Activated CD8-positive, alpha-beta T cell treated with anti-CD3 and anti-CD28 coated beads, Interleukin-2, amount 10 ng/mL, durations not matched to agents 7 days and 5 days (primary cell): ENCODE measurements at regions not wholly inside any gene's neighbourhood (a gene's known extent, or its start where the extent isn't known, plus 50 kb on each side); places are given as distances from the start of the nearest gene placed in this dataset.
"Not testable (repeated sequence)": the region's sequence is repeated elsewhere in the genome, so short reads cannot be mapped to it uniquely, and the experiment has no call there.

Source experiments
- ATAC-seq: fragments of 150-1000 bp; cut with Tn5 transposase; one replicate; pipeline ENCODE4 v1.10.0; 2021; ENCODE audit warnings: moderate library complexity
- CTCF ChIA-PET: fragments of 350-600 bp; sonication (Branson Sonifier 250); formaldehyde crosslinking; loops from one replicate; lab custom pipeline; 2021; ENCODE audit warnings: antibody characterized with exemption; lab: Charles Lee
- POLR2A ChIA-PET: fragments of 350-600 bp; sonication (Branson Sonifier 250); formaldehyde crosslinking; loops from one replicate; lab custom pipeline; 2021; ENCODE audit warnings: antibody characterized with exemption; lab: Charles Lee
- DNase-seq: peaks from one replicate; pipeline ENCODE4 v3.0.0-alpha.2; 2020
- H3K27ac Mint-ChIP-seq: one replicate; pipeline ENCODE4 v1.8.0; 2021; ENCODE audit warnings: mild to moderate bottlenecking, mixed read lengths
- H3K27me3 Mint-ChIP-seq: one replicate; pipeline ENCODE4 v1.8.0; 2021; ENCODE audit warnings: low read depth, mixed read lengths
- H3K36me3 Mint-ChIP-seq: one replicate; pipeline ENCODE4 v1.8.0; 2021; ENCODE audit warnings: low read depth, mixed read lengths
- H3K4me1 Mint-ChIP-seq: one replicate; pipeline ENCODE4 v1.8.0; 2021; ENCODE audit warnings: low read depth, mixed read lengths
- H3K4me3 Mint-ChIP-seq: one replicate; pipeline ENCODE4 v1.8.0; 2021; ENCODE audit warnings: mild to moderate bottlenecking, mixed read lengths
- H3K9me3 Mint-ChIP-seq: one replicate; pipeline ENCODE4 v1.8.0; 2022; ENCODE audit warnings: mixed read lengths; ENCODE audit not compliant: insufficient read depth

DNA sequence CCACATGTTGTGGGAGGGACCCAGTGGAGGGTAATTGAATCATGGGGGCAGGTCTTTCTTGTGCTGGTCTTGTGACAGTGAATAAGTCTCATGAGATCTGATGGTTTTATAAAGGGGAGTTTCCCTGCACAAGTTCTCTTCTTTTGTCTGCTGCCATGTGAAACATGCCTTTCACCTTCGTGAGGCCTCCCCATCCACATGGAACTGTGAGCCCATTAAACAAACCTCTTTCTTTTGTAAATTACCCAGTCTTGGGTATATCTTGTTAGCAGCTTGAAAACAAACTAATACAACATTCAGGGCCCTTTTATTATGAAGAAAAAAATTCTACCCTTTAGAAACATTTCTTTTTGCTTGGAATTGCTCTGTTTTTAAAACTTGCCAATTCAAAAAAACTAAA lies 285.4 kb downstream of the GJA1 start:
- H3K27ac Mint-ChIP-seq, H3K4me3 Mint-ChIP-seq, POLR2A ChIA-PET, H3K9me3 Mint-ChIP-seq, H3K36me3 Mint-ChIP-seq, DNase-seq, CTCF ChIA-PET, H3K27me3 Mint-ChIP-seq, H3K4me1 Mint-ChIP-seq, ATAC-seq: not testable (repeated sequence)

- H3K4me1 Mint-ChIP-seq, result no peaks in the 10 kb centered on the region
- H3K27ac Mint-ChIP-seq, result no peak overlapping the region
- H3K4me3 Mint-ChIP-seq, result no peak overlapping the region
- no peaks in the 10 kb centered on the region for H3K27me3 Mint-ChIP-seq
- ATAC-seq (no peak), DNase-seq (no peak)
- ChIA-PET POLR2A (no interaction called here), CTCF (no interaction called here)
- H3K9me3 Mint-ChIP-seq, result no peaks in the 10 kb centered on the region
- H3K36me3 Mint-ChIP-seq, result no peaks in the 10 kb centered on the region
These were observed 288.2 kb downstream of the GJA1 start for GRCh38 chr6:121723623-121724022.

DNA sequence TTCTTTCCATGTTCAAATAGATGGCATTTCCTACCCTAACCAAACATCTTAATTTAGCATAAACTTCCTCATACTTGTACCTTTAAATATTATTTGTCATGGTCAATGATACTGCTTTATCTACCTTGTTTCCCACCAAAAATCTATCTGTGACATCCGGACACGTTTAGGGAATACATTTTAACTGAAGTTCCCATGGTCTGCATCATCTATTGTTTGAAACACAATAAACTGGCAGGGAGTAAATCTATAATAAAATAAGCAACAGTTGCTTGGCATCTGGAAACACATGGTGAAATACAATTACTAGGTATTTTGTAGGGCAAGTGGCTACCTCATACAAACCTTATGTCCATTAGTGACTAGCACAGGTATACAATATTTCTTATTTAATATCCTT lies 289.1 kb downstream of the GJA1 start:
- no peak for ATAC-seq
- Mint-ChIP-seq H3K4me3 (no peak overlapping the region), H3K4me1 (no peaks in the 10 kb centered on the region), H3K27me3 (no peaks in the 10 kb centered on the region), H3K36me3 (no peaks in the 10 kb centered on the region), H3K9me3 (no peaks in the 10 kb centered on the region), H3K27ac (no peak overlapping the region)
- ChIA-PET CTCF (no interaction called here), POLR2A (no interaction called here)
- no peak for DNase-seq

GRCh38 chr6:121726596-121726995 lies 291.1 kb downstream of the GJA1 start:
- no peak for DNase-seq
- no peak for ATAC-seq
- no peaks in the 10 kb centered on the region for H3K27me3 Mint-ChIP-seq
- no peaks in the 10 kb centered on the region for H3K9me3 Mint-ChIP-seq
- no peak overlapping the region for H3K4me3 Mint-ChIP-seq
- CTCF ChIA-PET, result no interaction called here
- H3K27ac Mint-ChIP-seq, result no peak overlapping the region
- H3K36me3 Mint-ChIP-seq, result no peaks in the 10 kb centered on the region
- POLR2A ChIA-PET, result no interaction called here
- no peaks in the 10 kb centered on the region for H3K4me1 Mint-ChIP-seq

DNA sequence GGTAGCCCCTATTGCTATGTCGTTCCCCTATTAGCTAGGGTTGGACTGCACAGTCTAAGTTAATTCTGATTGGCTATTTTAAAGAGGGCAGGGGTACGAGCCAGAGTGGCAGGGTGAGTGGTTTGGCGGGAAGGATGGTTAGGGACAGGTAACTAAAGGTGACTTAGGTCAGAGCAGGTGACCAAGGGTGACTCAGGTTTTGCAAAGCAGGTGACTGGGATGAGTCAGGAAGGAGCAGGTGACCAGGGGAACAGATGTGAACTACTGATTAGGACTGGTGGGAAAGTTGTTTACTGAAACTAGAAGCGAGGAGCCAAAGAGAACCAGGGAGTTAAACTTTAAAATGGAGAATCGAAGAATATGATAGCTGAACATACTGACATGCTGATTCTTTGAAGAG lies 295.2 kb downstream of the GJA1 start:
- no peaks in the 10 kb centered on the region for H3K9me3 Mint-ChIP-seq
- H3K36me3 Mint-ChIP-seq, result no peaks in the 10 kb centered on the region
- ATAC-seq (no peak), DNase-seq (no peak)
- H3K4me3 Mint-ChIP-seq, result no peak overlapping the region
- CTCF ChIA-PET, result no interaction called here
- H3K27me3 Mint-ChIP-seq, result no peaks in the 10 kb centered on the region
- H3K4me1 Mint-ChIP-seq, result no peaks in the 10 kb centered on the region
- POLR2A ChIA-PET, result interaction anchor here (0.6 kb wide), 1 partner anchor 28 kb away, joined by 3 read pairs; no protein-coding TSS in a partner anchor
- H3K27ac Mint-ChIP-seq, result no peak overlapping the region

GRCh38 chr6:121731381-121731780 lies 295.9 kb downstream of the GJA1 start:
- H3K4me3 Mint-ChIP-seq, result no peak overlapping the region
- H3K4me1 Mint-ChIP-seq, result no peaks in the 10 kb centered on the region
- H3K9me3 Mint-ChIP-seq, result no peaks in the 10 kb centered on the region
- no peaks in the 10 kb centered on the region for H3K36me3 Mint-ChIP-seq
- DNase-seq (no peak), ATAC-seq (no peak)
- no peaks in the 10 kb centered on the region for H3K27me3 Mint-ChIP-seq
- H3K27ac Mint-ChIP-seq, result no peak overlapping the region
- POLR2A ChIA-PET, result no interaction called here
- CTCF ChIA-PET, result no interaction called here

DNA sequence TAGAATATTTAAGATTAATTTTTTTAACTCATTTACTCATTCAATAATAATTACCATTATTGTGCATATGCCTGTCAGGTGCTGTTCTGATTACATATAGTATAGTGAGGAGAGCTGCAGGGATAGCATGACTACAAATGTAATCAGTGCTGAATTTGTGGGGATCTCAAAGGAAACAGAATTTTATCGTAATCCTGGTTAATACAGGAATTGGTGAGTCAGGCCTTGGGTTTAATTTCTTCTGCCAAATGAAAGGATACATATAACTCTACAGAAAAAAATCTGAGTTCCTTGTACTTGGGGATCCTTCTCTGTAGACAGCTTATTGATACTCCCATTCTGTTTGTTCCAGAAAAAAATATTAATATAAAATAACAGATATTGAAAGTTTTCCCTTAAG lies 297.2 kb downstream of the GJA1 start:
- DNase-seq (no peak), ATAC-seq (no peak)
- no peak overlapping the region for H3K4me3 Mint-ChIP-seq
- CTCF ChIA-PET, result no interaction called here
- no peak overlapping the region for H3K27ac Mint-ChIP-seq
- no peaks in the 10 kb centered on the region for H3K9me3 Mint-ChIP-seq
- H3K4me1 Mint-ChIP-seq, result no peaks in the 10 kb centered on the region
- H3K36me3 Mint-ChIP-seq, result no peaks in the 10 kb centered on the region
- POLR2A ChIA-PET, result no interaction called here
- no peaks in the 10 kb centered on the region for H3K27me3 Mint-ChIP-seq

DNA sequence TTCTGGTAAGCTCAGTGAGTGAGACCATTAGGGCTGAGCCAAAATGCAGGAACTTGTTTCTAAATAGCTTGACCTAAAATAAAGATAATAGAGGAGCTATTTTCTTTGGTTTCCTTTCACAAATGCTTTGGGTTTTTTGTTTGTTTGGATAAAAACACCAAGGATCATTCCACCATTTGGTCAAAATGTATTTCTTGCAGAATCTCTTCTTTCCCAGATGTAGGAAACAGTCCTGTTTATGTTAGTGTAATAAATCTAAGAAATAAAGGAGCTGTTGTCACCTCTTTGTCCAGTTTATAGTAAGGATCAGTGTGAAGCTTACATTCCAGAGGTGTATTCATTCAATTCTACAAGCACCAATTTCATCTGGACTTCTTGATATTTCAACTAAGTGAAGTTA lies 297.8 kb downstream of the GJA1 start:
- Mint-ChIP-seq H3K27me3 (no peaks in the 10 kb centered on the region), H3K27ac (no peak overlapping the region), H3K4me3 (no peak overlapping the region), H3K36me3 (no peaks in the 10 kb centered on the region), H3K4me1 (no peaks in the 10 kb centered on the region), H3K9me3 (no peaks in the 10 kb centered on the region)
- ChIA-PET POLR2A (no interaction called here), CTCF (no interaction called here)
- DNase-seq, result no peak
- ATAC-seq, result no peak

DNA sequence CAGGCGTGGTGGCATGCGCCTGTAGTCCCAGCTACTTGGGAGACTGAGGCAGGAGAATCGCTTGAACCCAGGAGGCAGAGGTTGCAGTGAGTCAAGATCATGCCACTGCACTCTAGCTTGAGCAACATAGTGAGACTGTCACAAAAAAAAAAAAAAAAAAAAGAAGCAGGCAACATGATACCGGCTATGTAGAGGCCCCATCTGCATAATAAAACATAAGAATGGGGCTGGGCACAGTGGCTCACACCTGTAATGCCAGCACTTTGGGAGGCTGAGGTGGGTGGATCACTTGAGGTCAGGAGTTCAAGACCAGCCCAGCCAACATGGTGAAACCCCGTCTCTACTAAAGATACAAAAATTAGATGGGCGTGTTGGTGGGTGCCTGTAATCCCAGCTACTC lies 304.7 kb downstream of the GJA1 start:
- CTCF ChIA-PET, POLR2A ChIA-PET, H3K27ac Mint-ChIP-seq, DNase-seq, H3K4me1 Mint-ChIP-seq, H3K4me3 Mint-ChIP-seq, H3K9me3 Mint-ChIP-seq, H3K27me3 Mint-ChIP-seq, ATAC-seq, H3K36me3 Mint-ChIP-seq: not testable (repeated sequence)

- Mint-ChIP-seq H3K4me1 (no peaks in the 10 kb centered on the region), H3K4me3 (no peak overlapping the region), H3K27me3 (no peaks in the 10 kb centered on the region), H3K9me3 (no peaks in the 10 kb centered on the region), H3K27ac (no peak overlapping the region), H3K36me3 (no peaks in the 10 kb centered on the region)
- ATAC-seq, result no peak
- CTCF ChIA-PET, result no interaction called here
- DNase-seq, result no peak
- POLR2A ChIA-PET, result interaction anchor here (0.6 kb wide), 1 partner anchor 682 kb away, joined by 3 read pairs; no protein-coding TSS in a partner anchor
These were observed 308.2 kb downstream of the GJA1 start for GRCh38 chr6:121743691-121744090.

DNA sequence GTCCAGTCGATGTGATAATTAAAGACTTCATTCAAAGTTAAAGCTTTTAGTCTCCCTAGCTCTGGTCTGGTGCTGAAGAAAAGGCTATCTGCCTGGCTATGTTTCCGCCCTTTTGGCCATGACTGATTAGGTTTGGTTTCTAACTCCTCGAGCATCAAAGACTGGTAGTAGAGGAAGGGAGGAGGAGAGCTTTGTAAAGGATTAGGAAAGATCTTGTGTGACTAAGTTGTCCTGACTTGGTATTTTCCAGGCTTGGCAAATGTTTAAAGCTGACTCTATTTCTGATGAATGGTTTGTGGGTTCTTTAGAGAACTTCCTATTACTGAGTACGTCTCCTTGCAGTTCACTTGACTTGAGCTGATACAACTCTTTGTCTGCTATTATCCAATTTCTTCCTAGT lies 312.9 kb downstream of the GJA1 start:
- ATAC-seq (no peak), DNase-seq (no peak)
- ChIA-PET CTCF (no interaction called here), POLR2A (no interaction called here)
- no peaks in the 10 kb centered on the region for H3K27me3 Mint-ChIP-seq
- H3K36me3 Mint-ChIP-seq, result peaks cover 2% of the 10 kb centered on the region
- no peaks in the 10 kb centered on the region for H3K4me1 Mint-ChIP-seq
- H3K9me3 Mint-ChIP-seq, result no peaks in the 10 kb centered on the region
- H3K4me3 Mint-ChIP-seq, result no peak overlapping the region
- no peak overlapping the region for H3K27ac Mint-ChIP-seq

GRCh38 chr6:121748850-121749249 lies 313.4 kb downstream of the GJA1 start:
- Mint-ChIP-seq H3K4me1 (no peaks in the 10 kb centered on the region), H3K4me3 (no peak overlapping the region), H3K27ac (no peak overlapping the region), H3K27me3 (no peaks in the 10 kb centered on the region), H3K9me3 (no peaks in the 10 kb centered on the region), H3K36me3 (peaks cover 2% of the 10 kb centered on the region)
- POLR2A ChIA-PET, result no interaction called here
- no peak for DNase-seq
- CTCF ChIA-PET, result no interaction called here
- no peak for ATAC-seq

GRCh38 chr6:121755485-121755884 lies 320.0 kb downstream of the GJA1 start:
- peaks cover 5% of the 10 kb centered on the region for H3K4me1 Mint-ChIP-seq

More at GRCh38 chr6:121755485-121755884, 320.0 kb downstream of the GJA1 start:
- no peak overlapping the region for H3K4me3 Mint-ChIP-seq
- ChIA-PET CTCF (no interaction called here), POLR2A (no interaction called here)
- ATAC-seq (no peak), DNase-seq (no peak)
- no peaks in the 10 kb centered on the region for H3K27me3 Mint-ChIP-seq
- H3K36me3 Mint-ChIP-seq, result peaks cover 2% of the 10 kb centered on the region
- no peak overlapping the region for H3K27ac Mint-ChIP-seq
- no peaks in the 10 kb centered on the region for H3K9me3 Mint-ChIP-seq
